GM18507 (cell line): ENCODE measurements at regions not wholly inside any gene's neighbourhood (a gene's known extent, or its start where the extent isn't known, plus 50 kb on each side); places are given as distances from the start of the nearest gene placed in this dataset.
A peak's percentile ranks its signal among the peaks of the same experiment; 100 is the strongest.
"Not testable (repeated sequence)": the region's sequence is repeated elsewhere in the genome, so short reads cannot be mapped to it uniquely, and the experiment has no call there.

ENCODE experiments used
- DNase-seq: peaks from one replicate; pipeline ENCODE4 v3.0.0; 2011; ENCODE audit warnings: low read depth; ENCODE audit not compliant: insufficient read length; ENCODE audit errors: extremely low spot score
- FAIRE-seq: peaks from 2 replicates; lab custom pipeline; 2011; peaks lifted over from hg19 to GRCh38; lab: Jason Lieb, UNC

DNA sequence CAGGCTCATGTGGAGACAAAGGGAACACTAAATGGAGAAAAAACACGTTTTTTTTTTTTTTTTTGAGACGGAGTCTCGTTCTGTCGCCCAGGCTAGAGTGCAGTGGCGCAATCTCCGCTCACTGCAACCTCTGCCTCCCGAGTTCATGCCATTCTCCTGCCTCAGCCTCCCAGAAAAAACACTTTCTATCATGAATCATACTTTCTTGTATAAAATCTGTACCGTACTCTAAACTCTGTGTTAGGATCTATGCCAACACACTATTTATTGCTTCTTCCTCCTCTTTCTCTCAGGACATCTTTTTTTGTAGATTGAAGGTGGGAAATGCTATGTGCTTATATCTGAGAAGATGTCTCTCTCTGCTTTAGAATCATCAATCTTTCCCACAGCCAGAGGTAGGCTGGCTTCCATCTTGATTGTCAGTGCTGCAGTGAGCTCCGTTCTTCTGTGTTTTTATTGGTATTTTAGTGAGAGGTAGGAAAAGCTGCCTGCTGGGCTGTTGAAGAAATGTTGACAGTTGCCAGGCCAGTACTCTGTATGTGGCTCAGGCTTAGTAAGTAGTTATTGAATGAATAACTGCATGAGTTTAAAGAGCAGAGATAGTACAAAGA, 101.1 kb downstream of the GPR85 start:
- no peak for FAIRE-seq
- no peak for DNase-seq

DNA sequence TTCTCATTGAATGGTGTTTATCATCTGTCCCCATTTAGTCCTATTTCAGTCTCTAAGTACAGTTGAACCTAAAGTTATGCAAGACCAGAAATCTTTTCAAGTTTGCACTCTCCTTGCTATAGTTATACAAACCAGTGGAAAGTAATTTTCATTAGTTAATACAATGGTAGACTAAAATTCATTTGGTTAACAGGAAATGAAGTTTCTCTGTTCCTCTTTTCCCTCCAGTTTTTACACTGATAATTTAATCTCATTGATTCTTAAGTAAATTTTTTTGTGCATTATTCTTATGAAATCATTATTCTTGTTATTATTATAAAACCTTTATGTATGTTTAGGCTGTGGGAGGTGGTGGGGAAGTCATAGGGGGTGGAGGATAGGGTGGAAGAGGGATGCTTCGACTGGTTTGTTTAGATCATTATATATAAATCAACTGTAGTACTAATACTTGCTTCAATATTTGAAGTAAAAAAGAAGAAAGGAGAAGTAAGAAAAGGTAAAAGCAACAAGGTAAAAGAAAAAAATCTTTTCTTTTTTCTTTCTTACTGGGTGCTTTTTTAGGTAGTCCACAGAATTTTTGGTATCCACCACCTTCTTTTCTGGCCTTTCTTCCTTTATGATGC, 104.1 kb downstream of the GPR85 start:
- FAIRE-seq (peak; percentile 57), DNase-seq (no peak)

- FAIRE-seq (no peak), DNase-seq (no peak)
These were observed 104.7 kb downstream of the GPR85 start for GRCh38 chr7:112981966-112982365.

GRCh38 chr7:112979055-112979454, 107.6 kb downstream of the GPR85 start:
- not testable (repeated sequence) for FAIRE-seq, DNase-seq

DNA sequence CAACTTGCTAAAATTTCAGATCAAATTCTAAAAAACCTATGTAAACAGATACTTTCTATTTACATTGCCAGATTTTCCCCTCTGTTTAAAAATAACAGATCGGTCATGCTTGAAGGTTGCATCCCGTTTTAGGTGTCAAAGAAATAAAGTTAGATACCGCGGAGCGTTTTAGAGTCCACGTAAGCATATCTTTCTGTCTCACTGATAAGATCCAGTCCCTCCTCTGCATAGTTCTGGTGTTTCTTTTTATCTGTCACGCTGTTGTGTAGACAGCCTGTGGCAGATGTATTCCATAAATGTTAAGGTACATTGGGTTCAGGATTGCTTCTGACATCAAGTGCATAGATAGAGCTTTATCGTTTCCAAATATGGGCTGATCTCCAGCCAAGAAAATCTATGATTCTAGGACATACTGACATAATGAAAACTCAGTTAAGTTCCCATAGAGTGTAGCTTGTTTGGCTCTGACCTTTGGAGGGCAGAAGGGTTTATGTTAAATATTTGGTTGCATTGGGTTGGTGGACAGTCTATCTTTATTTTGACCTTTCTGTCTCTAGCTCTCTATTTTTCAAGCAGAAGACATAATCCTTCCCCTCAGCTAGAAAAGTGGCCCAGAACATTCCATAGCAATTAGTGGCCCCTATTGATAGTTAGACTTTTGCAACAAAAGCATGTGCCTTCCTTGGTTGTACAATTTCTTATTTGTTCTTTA, 109.2 kb downstream of the GPR85 start:
- FAIRE-seq, DNase-seq: not testable (repeated sequence)

DNA sequence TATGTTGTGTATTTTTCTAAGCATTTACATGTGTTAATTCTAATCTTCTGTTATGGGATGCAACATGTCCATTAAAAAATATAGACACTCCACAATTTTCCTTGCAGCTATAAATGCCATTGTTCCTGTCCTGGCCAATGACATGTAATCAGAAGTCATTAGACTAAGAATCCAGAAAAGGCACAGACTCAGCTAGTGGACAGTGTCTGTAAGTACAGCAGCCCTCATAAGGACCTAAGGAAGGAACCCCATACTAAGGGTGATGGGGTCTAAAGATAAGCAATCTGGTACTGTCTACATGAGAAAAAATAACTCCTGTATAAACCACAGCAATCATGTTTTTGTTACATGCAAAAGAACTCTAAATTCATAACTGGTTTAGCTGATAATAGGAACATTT, 115.9 kb downstream of the GPR85 start:
- FAIRE-seq (no peak), DNase-seq (no peak)

DNA sequence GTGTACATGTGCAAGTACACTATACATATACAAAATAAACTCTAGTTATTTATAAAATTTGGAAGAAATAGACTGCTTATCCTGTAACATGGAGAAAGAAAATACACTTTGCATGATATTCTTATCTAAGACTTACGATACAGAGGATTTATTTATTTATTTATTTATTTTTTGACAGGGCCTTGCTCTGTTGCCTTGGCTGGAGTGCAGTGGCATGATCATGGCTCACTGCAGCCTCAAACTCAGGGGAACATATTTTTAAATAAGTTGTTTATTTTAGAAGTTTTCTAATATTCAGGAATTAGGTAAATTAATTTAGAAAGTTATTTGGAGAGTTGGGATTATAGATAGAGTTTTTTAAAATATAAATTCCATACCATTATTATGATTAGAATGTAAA, 116.7 kb downstream of the GPR85 start:
- DNase-seq (no peak), FAIRE-seq (no peak)

DNA sequence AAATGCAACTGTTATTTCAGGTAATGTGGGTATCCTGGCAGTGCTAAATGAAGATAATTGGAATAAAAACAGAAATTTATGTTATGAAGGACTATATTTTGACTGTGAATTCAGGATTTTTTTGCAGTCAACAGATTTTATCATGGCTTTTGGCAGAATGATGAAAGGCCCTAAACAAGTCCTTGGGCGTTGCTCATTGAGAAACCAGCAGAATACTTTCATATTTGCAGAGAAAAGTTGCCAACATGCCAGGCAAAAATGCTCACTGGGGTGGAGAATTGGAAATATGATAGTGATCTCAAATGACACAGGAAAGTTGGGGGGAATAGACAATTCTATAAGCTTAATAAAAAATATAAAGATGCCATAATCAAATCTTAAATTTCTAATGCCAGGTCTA, 121.1 kb downstream of the GPR85 start:
- DNase-seq (no peak), FAIRE-seq (no peak)

DNA sequence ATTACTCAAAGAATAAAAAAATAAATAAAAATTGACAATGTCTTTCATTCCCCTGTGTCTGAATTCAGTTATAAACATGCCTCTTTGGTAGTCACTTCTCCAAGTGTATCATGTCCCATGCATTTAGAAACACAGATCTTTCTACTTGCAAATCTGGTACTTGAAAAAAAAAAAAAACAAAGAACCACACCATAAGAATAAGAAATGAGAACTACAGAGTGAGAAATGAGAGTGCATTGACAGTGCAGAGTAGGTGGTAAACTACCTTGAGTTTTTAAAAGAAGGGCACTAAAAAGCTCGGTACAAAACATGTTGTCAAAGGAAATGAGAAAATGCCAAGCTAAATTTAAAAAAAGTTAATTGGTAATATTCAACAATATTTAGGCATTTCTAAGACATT, 123.0 kb downstream of the GPR85 start:
- FAIRE-seq, result peak; percentile 24
- no peak for DNase-seq

- FAIRE-seq (no peak), DNase-seq (no peak)
These were observed 123.8 kb downstream of the GPR85 start for GRCh38 chr7:112962815-112963214.

DNA sequence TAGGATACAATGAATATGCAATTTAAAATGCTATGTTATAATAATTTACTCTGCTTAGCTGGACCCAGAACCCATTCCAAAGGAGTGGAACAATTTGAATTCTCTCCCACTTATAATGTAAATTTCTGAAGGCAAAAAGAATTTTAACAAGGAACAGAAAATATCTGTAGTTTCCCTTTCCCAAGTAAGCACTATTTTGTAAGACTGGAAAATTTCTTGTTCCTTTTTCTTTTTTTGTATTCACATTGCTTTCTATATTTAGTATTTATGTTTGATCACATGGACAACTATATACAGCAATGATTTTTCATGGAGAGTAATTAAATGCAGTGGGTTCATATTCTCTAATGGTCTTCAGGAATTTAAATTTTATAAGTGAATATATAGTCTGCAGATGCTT, 127.4 kb downstream of the GPR85 start:
- FAIRE-seq (no peak), DNase-seq (no peak)

GRCh38 chr7:112958775-112959174, 127.9 kb downstream of the GPR85 start:
- FAIRE-seq (no peak), DNase-seq (no peak)

DNA sequence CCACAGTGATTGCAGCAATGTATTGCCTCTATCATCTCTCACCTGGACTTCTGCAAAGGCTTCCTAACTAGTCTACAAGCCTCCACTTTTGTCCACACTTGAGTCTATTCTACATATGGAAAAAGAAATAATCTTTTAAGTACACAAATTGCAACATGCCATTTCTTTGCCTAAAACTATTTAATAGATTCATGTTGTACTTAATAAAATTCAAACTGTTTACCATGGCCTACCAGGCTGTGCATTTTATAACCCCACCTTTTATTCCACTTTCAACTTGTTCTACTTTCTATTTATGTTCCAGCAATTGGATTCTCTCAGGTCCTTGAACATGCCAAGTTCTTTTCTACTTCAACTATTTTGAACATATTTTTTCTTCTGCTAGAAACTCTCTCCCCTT, 128.7 kb downstream of the GPR85 start:
- no peak for FAIRE-seq

GRCh38 chr7:112953031-112953430, 133.6 kb downstream of the GPR85 start:
- not testable (repeated sequence) for DNase-seq, FAIRE-seq

More for the DNA sequence above, 128.7 kb downstream of the GPR85 start:
- no peak for DNase-seq

GRCh38 chr7:112951070-112951469, 135.6 kb downstream of the GPR85 start:
- no peak for DNase-seq

GRCh38 chr7:112949682-112950081, 136.9 kb downstream of the GPR85 start:
- FAIRE-seq, DNase-seq: not testable (repeated sequence)

More at GRCh38 chr7:112951070-112951469, 135.6 kb downstream of the GPR85 start:
- no peak for FAIRE-seq

- FAIRE-seq (no peak), DNase-seq (no peak)
These were observed 140.3 kb downstream of the GPR85 start for GRCh38 chr7:112946350-112946749.

DNA sequence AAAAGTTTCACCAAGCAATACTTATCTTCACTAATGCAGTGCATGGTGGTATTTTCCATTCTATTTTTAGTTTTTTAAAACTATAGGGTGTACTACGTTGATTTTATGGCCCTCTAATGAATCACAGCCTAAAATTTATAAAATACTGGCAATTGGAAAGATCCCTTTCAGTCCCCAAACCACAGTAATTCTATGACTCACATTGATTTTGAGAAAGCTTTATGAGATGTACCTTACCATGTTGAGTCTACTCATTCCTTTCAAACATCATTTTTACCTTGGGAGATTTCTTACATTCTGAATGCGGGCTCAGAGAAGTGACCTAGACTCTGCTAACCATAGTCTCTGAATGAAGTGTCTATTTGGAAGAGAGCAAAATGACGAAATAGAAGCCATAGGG, 141.6 kb downstream of the GPR85 start:
- no peak for FAIRE-seq
- no peak for DNase-seq

- no peak for DNase-seq
- FAIRE-seq, result no peak
These were observed 143.6 kb downstream of the GPR85 start for GRCh38 chr7:112942981-112943380.

DNA sequence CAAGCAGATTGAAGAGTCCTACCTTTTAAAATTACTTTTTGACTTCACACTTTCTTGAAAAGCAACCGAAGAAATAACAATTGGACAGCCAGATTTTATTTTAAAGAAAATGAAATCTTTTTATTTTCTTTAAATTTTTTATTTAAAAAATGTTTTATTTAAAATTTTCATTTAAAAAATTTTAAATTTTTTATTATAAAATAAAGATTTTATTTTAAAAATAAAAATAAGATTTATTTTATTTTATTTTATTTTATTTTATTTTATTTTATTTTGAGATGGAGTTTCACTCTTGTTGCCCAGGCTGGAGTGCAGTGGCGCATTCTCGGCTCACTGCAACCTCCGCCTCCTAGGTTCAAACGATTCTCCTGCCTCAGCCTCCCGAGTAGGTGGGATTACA, 144.5 kb downstream of the GPR85 start:
- FAIRE-seq, DNase-seq: not testable (repeated sequence)

DNA sequence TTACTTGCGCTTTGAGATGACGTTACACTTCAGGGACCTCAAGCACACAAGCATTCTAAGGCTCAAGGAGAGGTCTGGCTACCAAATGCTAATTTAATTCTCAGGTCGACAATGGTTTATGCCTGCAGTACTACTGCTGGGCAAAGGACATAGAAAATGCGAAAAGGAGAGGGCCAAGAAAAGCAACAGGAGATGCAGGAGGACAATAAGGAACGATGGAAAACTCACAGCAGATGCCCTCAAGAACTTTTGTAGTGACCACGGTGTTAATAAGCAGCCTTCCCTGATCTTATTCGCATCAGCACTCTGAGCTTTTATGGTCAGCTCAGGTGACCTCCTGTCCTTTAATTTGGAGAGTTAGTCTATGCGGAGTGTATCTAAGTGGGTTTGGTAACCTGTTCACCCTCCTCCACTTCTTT, 146.3 kb downstream of the GPR85 start:
- DNase-seq, result no peak
- FAIRE-seq, result no peak
